Prostate gland (tissue), 2 donors: ENCODE measurements at regions not wholly inside any gene's neighbourhood (a gene's known extent, or its start where the extent isn't known, plus 50 kb on each side); places are given as distances from the start of the nearest gene placed in this dataset.

Source experiments
- DNase-seq: peaks from one replicate; pipeline ENCODE4 v3.0.0-alpha.2; 2019; ENCODE audit warnings: low spot score
- H3K27ac ChIP-seq, 2 donors: fragments of 200-600 bp; sonication (generic); 2 replicates each; pipeline ENCODE4 v1.5.1; 2017 to 2019
- H3K27me3 ChIP-seq: fragments of 200-600 bp; sonication (generic); replicated peaks from 2 replicates; pipeline ENCODE4 v1.5.1; 2019; ENCODE audit not compliant: insufficient read depth
- H3K36me3 ChIP-seq, 2 donors: fragments of 200-600 bp; sonication (generic); 1 replicate in 1 of 2; 2 replicates in 1 of 2; pipeline versions ENCODE4 v1.5.1 to v1.8.1; 2017 to 2019
- H3K4me1 ChIP-seq: fragments of 200-600 bp; sonication (generic); replicated peaks from 2 replicates; pipeline ENCODE4 v1.5.1; 2019
- H3K4me3 ChIP-seq, 2 donors: fragments of 200-600 bp; sonication (generic); 2 replicates each; pipeline ENCODE4 v1.5.1; 2017 to 2019
- H3K9me3 ChIP-seq: fragments of 200-600 bp; sonication (generic); 2 replicates; pipeline ENCODE4 v1.5.1; 2017
- CTCF ChIP-seq, 4 experiments: fragments of 200-600 bp in 2 of 4; fragments of 450-650 bp in 2 of 4; sonication (generic) in 2 of 4; IDR thresholded peaks; 1 replicate in 3 of 4; 2 replicates in 1 of 4; pipeline ENCODE4 v1.5.1; 2016 to 2019; ENCODE audit warnings: antibody characterized with exemption in 4 of 4, mild to moderate bottlenecking in 2 of 4, moderate library complexity in 2 of 4
- POLR2A ChIP-seq: fragments of 450-650 bp; IDR thresholded peaks from one replicate; pipeline ENCODE4 v1.6.1; 2016; ENCODE audit warnings: antibody characterized with exemption, mild to moderate bottlenecking
- POLR2AphosphoS5 ChIP-seq: sonication (generic); formaldehyde crosslinking; IDR thresholded peaks from one replicate; pipeline ENCODE4 v1.6.1; 2017; ENCODE audit warnings: antibody characterized with exemption
- WGBS: methylation state at CpG from one replicate; pipeline ENCODE4 v1.1.5; 2018; 5-methylcytosine and 5-hydroxymethylcytosine counted together
- intact Hi-C: fragments of 100-400 bp; cut with DNase I; formaldehyde crosslinking; loops from one replicate; pipeline ENCODE4 v1.14.2; 2022

- TF ChIP-seq POLR2A (no peak), POLR2AphosphoS5 (no peak), CTCF (IDR thresholded peaks at IDR 0.05) (no peak)
- Histone ChIP-seq H3K27me3 (no peaks in the 10 kb centered on the region), H3K9me3 (no peaks in the 10 kb centered on the region), H3K27ac (no peak overlapping the region), H3K4me3 (no peak overlapping the region), H3K4me1 (no peaks in the 10 kb centered on the region), H3K36me3 (no peaks in the 10 kb centered on the region)
- intact Hi-C loops: no loop called here
- DNase-seq: no peak
- WGBS: 37% methylated on average over 2 of the region's 2 CpGs
These were observed 201.2 kb upstream of the ADAMTS5 start for GRCh38 chr21:27168084-27168483.

GRCh38 chr21:27164208-27165177 lies 197.6 kb upstream of the ADAMTS5 start:
- WGBS: 76% methylated on average over 7 of the region's 7 CpGs
- Histone ChIP-seq H3K27ac (no peak overlapping the region), H3K4me1 (no peaks in the 10 kb centered on the region), H3K4me3 (no peak overlapping the region), H3K27me3 (no peaks in the 10 kb centered on the region), H3K36me3 (no peaks in the 10 kb centered on the region), H3K9me3 (no peaks in the 10 kb centered on the region)
- no peak for TF ChIP-seq POLR2A
- no peak for TF ChIP-seq CTCF (IDR thresholded peaks at IDR 0.05)
- TF ChIP-seq POLR2AphosphoS5: no peak
- intact Hi-C loops: no loop called here
- DNase-seq: no peak

GRCh38 chr21:27158967-27159366 lies 192.1 kb upstream of the ADAMTS5 start:
- no peak overlapping the region for H3K4me3 ChIP-seq
- 36% methylated on average over 6 of the region's 6 CpGs for WGBS
- no peaks in the 10 kb centered on the region for H3K27me3 ChIP-seq
- no peaks in the 10 kb centered on the region for H3K9me3 ChIP-seq
- H3K4me1 ChIP-seq: no peaks in the 10 kb centered on the region
- no peak overlapping the region for H3K27ac ChIP-seq
- no peak for DNase-seq
- TF ChIP-seq POLR2AphosphoS5 (no peak), CTCF (IDR thresholded peaks at IDR 0.05) (no peak), POLR2A (no peak)
- intact Hi-C loops: no loop called here
- H3K36me3 ChIP-seq: no peaks in the 10 kb centered on the region

GRCh38 chr21:27157097-27157496 lies 190.2 kb upstream of the ADAMTS5 start:
- WGBS: 89% methylated on average over 7 of the region's 7 CpGs
- Histone ChIP-seq H3K9me3 (no peaks in the 10 kb centered on the region), H3K4me1 (no peaks in the 10 kb centered on the region), H3K4me3 (no peak overlapping the region), H3K27me3 (no peaks in the 10 kb centered on the region), H3K27ac (no peak overlapping the region), H3K36me3 (no peaks in the 10 kb centered on the region)
- TF ChIP-seq POLR2AphosphoS5 (no peak), CTCF (IDR thresholded peaks at IDR 0.05) (no peak), POLR2A (no peak)
- DNase-seq: no peak
- intact Hi-C loops: no loop called here

GRCh38 chr21:27156666-27157065 lies 189.8 kb upstream of the ADAMTS5 start:
- intact Hi-C loops: no loop called here
- DNase-seq: no peak
- WGBS: 100% methylated on average over 1 of the region's 1 CpG
- H3K4me3 ChIP-seq: no peak overlapping the region
- no peaks in the 10 kb centered on the region for H3K36me3 ChIP-seq
- no peak for TF ChIP-seq CTCF (IDR thresholded peaks at IDR 0.05)
- no peaks in the 10 kb centered on the region for H3K4me1 ChIP-seq
- H3K27ac ChIP-seq: no peak overlapping the region
- H3K27me3 ChIP-seq: no peaks in the 10 kb centered on the region
- H3K9me3 ChIP-seq: no peaks in the 10 kb centered on the region
